Heart right ventricle (tissue), 16 donors: ENCODE measurements at regions not wholly inside any gene's neighbourhood (a gene's known extent, or its start where the extent isn't known, plus 50 kb on each side); places are given as distances from the start of the nearest gene placed in this dataset.
"Not testable (repeated sequence)": the region's sequence is repeated elsewhere in the genome, so short reads cannot be mapped to it uniquely, and the experiment has no call there.

Source experiments
- ATAC-seq, 8 donors: fragments of 200-7000 bp; cut with Tn5 transposase; one replicate each; pipeline ENCODE4 v1.9.1; 2020; ENCODE audit warnings: mild to moderate bottlenecking in 8 of 8, moderate library complexity in 8 of 8, moderate number of reproducible peaks in 1 of 8
- DNase-seq, 2 donors: peaks; one replicate each; pipeline ENCODE4 v3.0.0-alpha.2; 2020
- H3K27ac ChIP-seq, 10 donors: fragments of 200-600 bp; sonication (generic) in 2 of 10; one replicate each; pipeline versions ENCODE4 v1.5.0 to v1.8.0; 2020 to 2022; ENCODE audit warnings: mild to moderate bottlenecking in 3 of 10
- H3K27me3 ChIP-seq, 7 donors: fragments of 200-600 bp; one replicate each; pipeline ENCODE4 v1.8.0; 2021 to 2022; ENCODE audit warnings: mild to moderate bottlenecking in 2 of 7
- H3K36me3 ChIP-seq, 9 donors: fragments of 200-600 bp; sonication (generic) in 1 of 9; one replicate each; pipeline versions ENCODE4 v1.5.0 to v1.8.0; 2020 to 2022; ENCODE audit warnings: mild to moderate bottlenecking in 2 of 9
- H3K4me1 ChIP-seq, 9 donors: fragments of 200-600 bp; sonication (generic) in 1 of 9; one replicate each; pipeline versions ENCODE4 v1.5.0 to v1.8.0; 2020 to 2022; ENCODE audit warnings: mild to moderate bottlenecking in 4 of 9
- H3K4me3 ChIP-seq, 10 donors: fragments of 200-600 bp; sonication (generic) in 2 of 10; one replicate each; pipeline versions ENCODE4 v1.5.0 to v1.8.0; 2020 to 2022; ENCODE audit warnings: mild to moderate bottlenecking in 7 of 10, moderate library complexity in 2 of 10
- H3K9me3 ChIP-seq, 11 donors: fragments of 200-600 bp in 10 of 11; sonication (generic) in 2 of 11; one replicate each; pipeline versions ENCODE4 v1.5.0 to v1.8.0; 2013 to 2022; ENCODE audit warnings: mild to moderate bottlenecking in 2 of 11, control low read depth in 1 of 11, moderate library complexity in 1 of 11
- WGBS, 2 donors: extraction: QIAGEN DNeasy Blood & Tissue Kit; methylation state at CpG; one replicate each; pipeline ENCODE4 v1.1.7; 2013; ENCODE audit warnings: inconsistent platforms in 1 of 2; 5-methylcytosine and 5-hydroxymethylcytosine counted together
- intact Hi-C, 10 donors: fragments of 100-400 bp; cut with DNase I; formaldehyde crosslinking; loops; one replicate each; pipeline versions ENCODE4 v1.11.1 to v1.14.2; 2022
- TF ChIP-seq, protein P1 (sequence below), 9 donors: fragments of 200-600 bp; sonication (generic) in 2 of 9; IDR thresholded peaks; one replicate each; pipeline versions ENCODE4 v1.5.0 to v1.8.0; 2021 to 2022; ENCODE audit warnings: antibody characterized with exemption in 9 of 9, mild to moderate bottlenecking in 5 of 9, moderate library complexity in 1 of 9
- donor health status: Arrhythmogenic right ventricular cardiomyopathy.
- donor health status: ischemic (EF 13 %, LVEDD 7.1; RV severe dilation, severe dysfunction).
- donor health status: healthy with polysubstance abuse.
- donor health status: DM: no; HTN: yes; CAD: no.
- donor health status: DM: no; HTN: no; CAD: no.
- donor health status: ischemic (EF 25% LVEDD 6.9; RV normal size, moderate dysfunction).
- donor health status: ischemic (EF 25% LVEDD 5.7; RV mildly dilated, moderate dysfunction).
- donor health status: healthy.
- donor health status: DM: yes; HTN: yes; CAD: no.
- donor health status: Ischemic cardiomyopathy.
- donor health status: ischemic (EF 35%, LVEDD 5.7; RV mildly dilated, moderate dysfunction).
- donor health status: nonischemic (EF 11% LVEDD 7.7; RV severe dilation, severe dysfunction).
- donor health status: DM: yes; HTN: yes; CAD: no.
- donor health status: PGD.
- donor health status: ischemic (EF 29% LVEDD 5.4; RV normal size, mild dysfunction).
- donor health status: nonischemic (EF 23%, LVEDD 6.1; RV moderate dilation, normal function).

DNA sequence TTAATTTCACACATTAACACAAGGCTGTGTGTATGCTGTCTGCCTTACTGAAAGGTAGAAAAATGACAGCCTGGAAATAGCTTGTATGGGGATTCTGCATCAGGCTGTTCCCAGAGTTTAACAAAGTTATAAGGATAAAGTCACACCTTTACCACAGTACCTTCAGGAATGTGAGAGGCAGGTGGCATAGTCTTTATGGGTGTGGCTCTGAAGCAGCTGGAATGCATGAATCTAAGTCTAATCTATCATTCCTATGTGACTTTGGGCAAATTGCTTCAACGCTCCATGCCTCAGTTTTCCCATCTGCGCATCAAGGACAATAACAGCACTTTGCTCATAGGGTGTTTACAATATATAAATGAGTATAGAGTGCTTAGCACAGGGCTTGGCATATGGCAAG lies 84.2 kb upstream of the EGFL6 start:
- 96 to 100% methylated on average over 2 of the region's 2 CpGs for WGBS, 2 donors
- Histone ChIP-seq H3K36me3 (no peaks in the 10 kb centered on the region), H3K27ac (no peak overlapping the region), H3K9me3 (no peaks in the 10 kb centered on the region), H3K4me1 (peaks cover 0 to 31% (median 6%) of the 10 kb centered on the region in 9 donors), H3K4me3 (no peak overlapping the region), H3K27me3 (peaks cover 0 to 58% (median 0%) of the 10 kb centered on the region in 7 donors)
- intact Hi-C loops = loop anchor here in 6 of 10 donors (5.0 to 10.0 kb wide), 5 partner anchors 130 to 670 kb away; partner anchors contain the start of gene TMSB4X (in 1 of the 6)
- no peak for DNase-seq
- ATAC-seq = no peak
- TF ChIP-seq, protein P1, sequence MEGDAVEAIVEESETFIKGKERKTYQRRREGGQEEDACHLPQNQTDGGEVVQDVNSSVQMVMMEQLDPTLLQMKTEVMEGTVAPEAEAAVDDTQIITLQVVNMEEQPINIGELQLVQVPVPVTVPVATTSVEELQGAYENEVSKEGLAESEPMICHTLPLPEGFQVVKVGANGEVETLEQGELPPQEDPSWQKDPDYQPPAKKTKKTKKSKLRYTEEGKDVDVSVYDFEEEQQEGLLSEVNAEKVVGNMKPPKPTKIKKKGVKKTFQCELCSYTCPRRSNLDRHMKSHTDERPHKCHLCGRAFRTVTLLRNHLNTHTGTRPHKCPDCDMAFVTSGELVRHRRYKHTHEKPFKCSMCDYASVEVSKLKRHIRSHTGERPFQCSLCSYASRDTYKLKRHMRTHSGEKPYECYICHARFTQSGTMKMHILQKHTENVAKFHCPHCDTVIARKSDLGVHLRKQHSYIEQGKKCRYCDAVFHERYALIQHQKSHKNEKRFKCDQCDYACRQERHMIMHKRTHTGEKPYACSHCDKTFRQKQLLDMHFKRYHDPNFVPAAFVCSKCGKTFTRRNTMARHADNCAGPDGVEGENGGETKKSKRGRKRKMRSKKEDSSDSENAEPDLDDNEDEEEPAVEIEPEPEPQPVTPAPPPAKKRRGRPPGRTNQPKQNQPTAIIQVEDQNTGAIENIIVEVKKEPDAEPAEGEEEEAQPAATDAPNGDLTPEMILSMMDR (IDR thresholded peaks at IDR 0.05) = no peak

DNA sequence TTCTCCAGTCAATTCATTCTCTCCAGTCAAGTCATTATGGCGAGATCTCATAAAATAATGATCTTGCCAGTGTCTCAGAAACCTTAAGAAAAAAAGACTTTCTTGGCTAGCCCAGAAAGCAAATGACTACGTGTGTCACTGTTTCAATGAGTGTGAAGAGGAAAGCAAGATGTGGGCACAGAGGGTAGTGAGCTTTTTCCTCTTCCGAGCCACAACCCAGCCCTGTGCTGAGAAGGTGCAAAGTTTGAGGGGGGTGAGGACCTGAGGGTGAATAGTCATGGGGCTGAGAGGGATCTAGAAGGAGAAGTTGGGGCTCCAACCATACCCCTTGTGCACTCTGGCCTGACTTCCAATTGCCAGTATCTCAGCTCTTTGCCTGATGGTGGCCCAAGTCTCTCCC lies 85.6 kb upstream of the EGFL6 start:
- Histone ChIP-seq H3K36me3 (no peaks in the 10 kb centered on the region), H3K27ac (no peak overlapping the region), H3K27me3 (peaks cover 0 to 56% (median 0%) of the 10 kb centered on the region in 7 donors), H3K4me3 (no peak overlapping the region), H3K9me3 (no peaks in the 10 kb centered on the region), H3K4me1 (peaks cover 0 to 25% (median 6%) of the 10 kb centered on the region in 9 donors)
- TF ChIP-seq, protein P1 (IDR thresholded peaks at IDR 0.05) = no peak
- no peak for ATAC-seq
- whole genome bisulfite sequencing, 2 donors = 93 to 100% methylated on average over 3 of the region's 3 CpGs
- no peak for DNase-seq
- intact Hi-C loops = loop anchor here in 7 of 10 donors (5.0 to 10.0 kb wide), 7 partner anchors 51 to 671 kb away; partner anchors contain the start of gene TMSB4X (in 1 of the 7)

DNA sequence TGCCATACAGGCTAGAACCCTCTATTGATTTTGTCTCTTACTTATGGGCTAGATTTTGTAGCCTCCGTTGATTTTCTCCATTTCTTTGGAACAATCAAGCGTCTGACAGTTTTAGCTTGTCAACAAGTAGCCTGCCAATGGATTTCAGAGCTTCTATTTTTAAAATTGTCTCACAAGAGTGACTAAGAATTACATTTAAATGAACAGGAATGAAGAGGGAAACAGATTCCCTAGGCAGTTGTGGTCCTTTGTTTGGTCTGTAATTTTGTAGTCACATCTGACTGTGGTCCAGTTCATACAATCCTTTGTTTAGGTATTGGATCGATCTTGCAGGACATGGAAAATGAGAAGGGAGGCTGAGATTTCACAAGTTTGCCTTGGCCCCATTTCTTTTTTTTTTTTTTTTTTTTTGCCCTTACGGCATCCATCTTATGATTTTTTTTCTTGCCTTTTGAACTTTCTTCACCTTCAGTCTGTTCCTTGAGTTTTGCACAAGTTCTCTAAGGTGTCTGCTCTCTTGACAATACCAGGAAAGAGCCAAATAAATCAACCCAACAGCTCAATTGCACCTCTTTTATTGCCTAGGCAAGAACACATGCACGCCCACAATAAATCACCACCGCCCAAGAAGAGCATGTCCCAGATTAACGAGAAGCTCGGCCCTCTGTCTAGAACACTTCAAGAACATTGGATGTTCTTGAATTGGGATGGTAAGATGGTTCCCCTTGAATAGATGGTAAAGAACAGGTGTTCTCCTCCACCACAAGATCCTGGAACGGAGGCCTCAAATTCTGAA lies 86.5 kb upstream of the EGFL6 start:
- Histone ChIP-seq H3K4me3 (no peak overlapping the region), H3K9me3 (no peaks in the 10 kb centered on the region), H3K27ac (peak overlapping the region in 5 of 10 donors; percentile 44 to 67 (median 56)), H3K36me3 (no peaks in the 10 kb centered on the region), H3K4me1 (peaks cover 0 to 20% (median 6%) of the 10 kb centered on the region in 9 donors), H3K27me3 (peaks cover 0 to 59% (median 0%) of the 10 kb centered on the region in 7 donors)
- TF ChIP-seq, protein P1 (IDR thresholded peaks at IDR 0.05) = no peak
- WGBS, 2 donors = 65 to 66% methylated on average over 9 of the region's 9 CpGs
- no peak for ATAC-seq
- DNase-seq = no peak
- intact Hi-C loops = loop anchor here in 7 of 10 donors (5.0 to 10.0 kb wide), 7 partner anchors 51 to 671 kb away; partner anchors contain the start of gene TMSB4X (in 1 of the 7)

DNA sequence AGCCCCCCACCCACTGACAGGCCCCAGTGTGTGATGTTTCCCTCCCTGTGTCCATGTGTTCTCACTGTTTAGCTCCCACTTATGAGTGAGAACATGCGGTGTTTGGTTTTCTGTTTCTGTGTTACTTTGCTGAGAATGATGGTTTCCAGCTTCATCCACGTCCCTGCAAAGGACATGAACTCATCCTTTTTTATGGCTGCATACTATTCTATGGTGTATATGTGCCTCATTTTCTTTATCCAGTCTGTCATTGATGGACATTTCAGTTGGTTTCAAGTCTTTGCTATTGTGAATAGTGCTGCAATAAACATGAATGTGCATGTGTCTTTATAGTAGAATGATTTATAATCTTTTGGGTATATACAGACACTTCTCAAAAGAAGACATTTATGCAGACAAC lies 88.6 kb upstream of the EGFL6 start:
- H3K36me3 ChIP-seq, ATAC-seq, H3K4me3 ChIP-seq, H3K9me3 ChIP-seq, DNase-seq, H3K27ac ChIP-seq: not testable (repeated sequence)
- H3K27me3 ChIP-seq = peaks cover 0 to 61% (median 0%) of the 10 kb centered on the region in 7 donors
- peaks cover 0 to 11% (median 0%) of the 10 kb centered on the region in 9 donors for H3K4me1 ChIP-seq
- intact Hi-C loops = loop anchor here in 7 of 10 donors (5.0 to 10.0 kb wide), 7 partner anchors 48 to 668 kb away; partner anchors contain the start of gene TMSB4X (in 1 of the 7)
- 94 to 95% methylated on average over 2 of the region's 2 CpGs for WGBS, 2 donors
